Lung (tissue), 12 donors: ENCODE measurements at regions not wholly inside any gene's neighbourhood (a gene's known extent, or its start where the extent isn't known, plus 50 kb on each side); places are given as distances from the start of the nearest gene placed in this dataset.

Experiments
- ATAC-seq: fragments of 200-7000 bp; cut with Tn5 transposase; one replicate; pipeline ENCODE4 v1.9.1; 2020; ENCODE audit warnings: moderate number of reproducible peaks; ENCODE audit not compliant: insufficient read depth, low FRiP score
- DNase-seq, 3 donors: peaks; one replicate each; pipeline ENCODE4 v3.0.0-alpha.2; 2013 to 2017
- H3K27ac ChIP-seq, 2 donors: one replicate each; pipeline ENCODE4 v1.5.1; 2013; ENCODE audit warnings: mild to moderate bottlenecking in 2 of 2, moderate library complexity in 2 of 2, control low read depth in 1 of 2, inconsistent platforms in 1 of 2, low read depth in 1 of 2, low read length in 1 of 2
- H3K27me3 ChIP-seq, 3 donors: one replicate each; pipeline ENCODE4 v1.5.1; 2013; ENCODE audit warnings: low read length in 2 of 3; ENCODE audit not compliant: control insufficient read depth in 3 of 3, insufficient read depth in 3 of 3
- H3K36me3 ChIP-seq, 4 donors: one replicate each; pipeline ENCODE4 v1.5.1; 2013; ENCODE audit warnings: low read length in 4 of 4, mild to moderate bottlenecking in 1 of 4, moderate library complexity in 1 of 4; ENCODE audit not compliant: control insufficient read depth in 4 of 4, insufficient read depth in 4 of 4
- H3K4me1 ChIP-seq, 5 donors: one replicate each; pipeline ENCODE4 v1.5.1; 2013; ENCODE audit warnings: low read length in 5 of 5, mild to moderate bottlenecking in 2 of 5, moderate library complexity in 1 of 5; ENCODE audit not compliant: control insufficient read depth in 5 of 5, insufficient read depth in 5 of 5
- H3K4me3 ChIP-seq: one replicate; pipeline ENCODE4 v1.5.1; 2013; ENCODE audit warnings: mild to moderate bottlenecking, control low read depth, moderate library complexity
- H3K9ac ChIP-seq, 2 donors: one replicate each; pipeline ENCODE4 v1.5.1; 2013; ENCODE audit warnings: low read length in 2 of 2, control low read depth in 1 of 2; ENCODE audit not compliant: insufficient read depth in 1 of 2
- H3K9me3 ChIP-seq, 4 donors: one replicate each; pipeline ENCODE4 v1.5.1; 2013; ENCODE audit warnings: low read length in 3 of 4, mild to moderate bottlenecking in 1 of 4, moderate library complexity in 1 of 4; ENCODE audit not compliant: control insufficient read depth in 4 of 4, insufficient read depth in 3 of 4
- CTCF ChIP-seq: IDR thresholded peaks from 2 replicates; pipeline ENCODE4 v1.5.1; 2012; ENCODE audit warnings: mild to moderate bottlenecking; ENCODE audit errors: control extremely low read depth, extremely low read depth
- WGBS, 2 donors: extraction: QIAGEN DNeasy Blood & Tissue Kit; methylation state at CpG; one replicate each; pipeline ENCODE4 v1.1.7; 2013; 5-methylcytosine and 5-hydroxymethylcytosine counted together
- small RNA-seq: library from RNA; depleted of rRNA; stranded (forward); fragments of <200 nt; gene quantifications from one replicate; pipeline ENCODE3, GENCODE V24; 2014; ENCODE audit warnings: low replicate concordance
- donor health status: control.
- donor health status: control.
- donor health status: Bipolar disorder and iron deficiency.
- donor health status: healthy.
- donor health status: DM: yes; HTN: yes; CAD: no.

GRCh38 chr7:26101361-26102151 lies 50.4 kb upstream of the NFE2L3 start:
- Histone ChIP-seq H3K4me3 (no peak overlapping the region), H3K9ac (peak overlapping the region in 1 of 2 donors; percentile 0), H3K27ac (peak overlapping the region; percentile 5 to 48), H3K27me3 (no peaks in the 10 kb centered on the region), H3K4me1 (peaks cover 0 to 6% (median 0%) of the 10 kb centered on the region in 5 donors), H3K9me3 (no peaks in the 10 kb centered on the region), H3K36me3 (no peaks in the 10 kb centered on the region)
- 22 to 37% methylated on average over 16 of the region's 16 CpGs for WGBS, 2 donors
- DNase-seq = peak in 2 of 3 donors; percentile 22 to 38
- no peak for TF ChIP-seq CTCF
- no peak for ATAC-seq

GRCh38 chr7:26102176-26102575 lies 49.8 kb upstream of the NFE2L3 start:
- TF ChIP-seq CTCF = no peak
- Histone ChIP-seq H3K9me3 (no peaks in the 10 kb centered on the region), H3K4me3 (no peak overlapping the region), H3K9ac (no peak overlapping the region), H3K4me1 (peaks cover 0 to 6% (median 0%) of the 10 kb centered on the region in 5 donors), H3K27ac (peak overlapping the region in 1 of 2 donors; percentile 5), H3K27me3 (no peaks in the 10 kb centered on the region), H3K36me3 (no peaks in the 10 kb centered on the region)
- no peak for ATAC-seq
- WGBS, 2 donors = 91 to 96% methylated on average over 4 of the region's 4 CpGs
- DNase-seq = no peak

Small RNAs in the stretch of these regions (small RNA-seq; reads per million reads assigned to genes)
- 5,442 reads per million, percentile 100 among the genes with 10 or more reads in this experiment for gene MIR148A
